ENCODE measurements at regions not wholly inside any gene's neighbourhood (a gene's known extent, or its start where the extent isn't known, plus 50 kb on each side); places are given as distances from the start of the nearest gene placed in this dataset.

GRCh38 chr6:112579601-112580000 lies 232.5 kb downstream of the RFPL4B start:
- no peak for TF ChIP-seq CTCF (IDR thresholded peaks at IDR 0.05; ENCODE audit: low read depth, low read length, missing input control)
- TF ChIP-seq JUND (IDR thresholded peaks at IDR 0.05), result no peak
- TF ChIP-seq SP1 (IDR thresholded peaks at IDR 0.05), result no peak
- TF ChIP-seq YY1 (IDR thresholded peaks at IDR 0.05), result no peak
- TF ChIP-seq TAF1 (conservative IDR thresholded peaks at IDR 0.05), result no peak
- no peak for TF ChIP-seq ATF3 (IDR thresholded peaks at IDR 0.05)
- TF ChIP-seq FOXA1 (IDR thresholded peaks at IDR 0.05), result no peak
- TF ChIP-seq RAD21 (IDR thresholded peaks at IDR 0.05), result no peak
- TF ChIP-seq MAX (IDR thresholded peaks at IDR 0.05), result no peak
- no peak for TF ChIP-seq EGR1 (IDR thresholded peaks at IDR 0.05; ENCODE audit: low read depth in 2 of 2)
